ENCODE measurements at regions not wholly inside any gene's neighbourhood (a gene's known extent, or its start where the extent isn't known, plus 50 kb on each side); places are given as distances from the start of the nearest gene placed in this dataset.

GRCh38 chr5:148735301-148735835 lies 81.0 kb upstream of the HTR4 start:
- no peaks in the 10 kb centered on the region for H3K36me3 Mint-ChIP-seq
- DNase-seq (ENCODE audit: low spot score) = no peak
- H3K4me1 Mint-ChIP-seq = peaks cover 18% of the 10 kb centered on the region
- no peaks in the 10 kb centered on the region; the same call in 1 of the 2 replicates for H3K27me3 Mint-ChIP-seq (ENCODE audit: low read depth)
- H3K9me3 Mint-ChIP-seq = no peaks in the 10 kb centered on the region
- ChIA-PET CTCF (interaction anchor here (1.0 to 5.4 kb wide), 4 partner anchors 222 to 379 kb away, joined by 8 to 55 read pairs (median 28); no protein-coding TSS in a partner anchor), POLR2A (no interaction called here)
- no peak overlapping the region for H3K27ac Mint-ChIP-seq
- ATAC-seq = no peak
- no peak for TF ChIP-seq CBFB (CRISPR knock-in tag; IDR thresholded peaks at IDR 0.05; ENCODE audit: low read depth)
- no peak for TF ChIP-seq GRHL2 (CRISPR knock-in tag; IDR thresholded peaks at IDR 0.05; ENCODE audit: insufficient replicate concordance, severe bottlenecking)
- TF ChIP-seq CDX4 (CRISPR knock-in tag; IDR thresholded peaks at IDR 0.05; ENCODE audit: borderline replicate concordance) = no peak
- TF ChIP-seq GABPB1 (CRISPR knock-in tag; IDR thresholded peaks at IDR 0.05) = no peak
- TF ChIP-seq, protein P1, sequence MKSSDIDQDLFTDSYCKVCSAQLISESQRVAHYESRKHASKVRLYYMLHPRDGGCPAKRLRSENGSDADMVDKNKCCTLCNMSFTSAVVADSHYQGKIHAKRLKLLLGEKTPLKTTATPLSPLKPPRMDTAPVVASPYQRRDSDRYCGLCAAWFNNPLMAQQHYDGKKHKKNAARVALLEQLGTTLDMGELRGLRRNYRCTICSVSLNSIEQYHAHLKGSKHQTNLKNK (CRISPR knock-in tag; IDR thresholded peaks at IDR 0.05) = no peak
- TF ChIP-seq, protein P2, sequence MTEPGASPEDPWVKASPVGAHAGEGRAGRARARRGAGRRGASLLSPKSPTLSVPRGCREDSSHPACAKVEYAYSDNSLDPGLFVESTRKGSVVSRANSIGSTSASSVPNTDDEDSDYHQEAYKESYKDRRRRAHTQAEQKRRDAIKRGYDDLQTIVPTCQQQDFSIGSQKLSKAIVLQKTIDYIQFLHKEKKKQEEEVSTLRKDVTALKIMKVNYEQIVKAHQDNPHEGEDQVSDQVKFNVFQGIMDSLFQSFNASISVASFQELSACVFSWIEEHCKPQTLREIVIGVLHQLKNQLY (CRISPR knock-in tag; IDR thresholded peaks at IDR 0.05) = no peak
- no peak for TF ChIP-seq ATF1 (CRISPR knock-in tag; IDR thresholded peaks at IDR 0.05)
- TF ChIP-seq SMAD3 (CRISPR knock-in tag; IDR thresholded peaks at IDR 0.05; ENCODE audit: borderline replicate concordance) = no peak
- no peak for TF ChIP-seq ZNF263 (CRISPR knock-in tag; IDR thresholded peaks at IDR 0.05; ENCODE audit: low read depth)
- no peak overlapping the region for H3K4me3 Mint-ChIP-seq

- CTCF ChIA-PET = interaction anchor here (0.6 to 5.6 kb wide), 8 partner anchors 8 to 826 kb away, joined by 3 to 66 read pairs (median 32); no protein-coding TSS in a partner anchor
- Mint-ChIP-seq H3K4me1 (peaks cover 3% of the 10 kb centered on the region), H3K4me3 (no peak overlapping the region), H3K36me3 (no peaks in the 10 kb centered on the region), H3K9me3 (no peaks in the 10 kb centered on the region), H3K27me3 (ENCODE audit: low read depth) (no peaks in the 10 kb centered on the region; the same call in 1 of the 2 replicates), H3K27ac (no peak overlapping the region)
- no peak for DNase-seq (ENCODE audit: low spot score)
- ATAC-seq = no peak
- POLR2A ChIA-PET = no interaction called here
- no peak for TF ChIP-seq OVOL2 (CRISPR knock-in tag; IDR thresholded peaks at IDR 0.05; ENCODE audit: borderline replicate concordance)
- TF ChIP-seq NR3C1 (CRISPR knock-in tag; conservative IDR thresholded peaks at IDR 0.05; ENCODE audit: low read depth) = no peak
- TF ChIP-seq ELF4 (CRISPR knock-in tag; IDR thresholded peaks at IDR 0.05; ENCODE audit: low read depth) = no peak
- no peak for TF ChIP-seq ESRRA (CRISPR knock-in tag; IDR thresholded peaks at IDR 0.05; ENCODE audit: borderline replicate concordance)
- TF ChIP-seq, protein P3, sequence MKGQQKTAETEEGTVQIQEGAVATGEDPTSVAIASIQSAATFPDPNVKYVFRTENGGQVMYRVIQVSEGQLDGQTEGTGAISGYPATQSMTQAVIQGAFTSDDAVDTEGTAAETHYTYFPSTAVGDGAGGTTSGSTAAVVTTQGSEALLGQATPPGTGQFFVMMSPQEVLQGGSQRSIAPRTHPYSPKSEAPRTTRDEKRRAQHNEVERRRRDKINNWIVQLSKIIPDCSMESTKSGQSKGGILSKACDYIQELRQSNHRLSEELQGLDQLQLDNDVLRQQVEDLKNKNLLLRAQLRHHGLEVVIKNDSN (CRISPR knock-in tag; IDR thresholded peaks at IDR 0.05) = no peak
- TF ChIP-seq GABPB1 (CRISPR knock-in tag; IDR thresholded peaks at IDR 0.05) = no peak
- no peak for TF ChIP-seq KAT7 (CRISPR knock-in tag; IDR thresholded peaks at IDR 0.05; ENCODE audit: borderline replicate concordance)
- no peak for TF ChIP-seq JUN (CRISPR knock-in tag; IDR thresholded peaks at IDR 0.05)
- TF ChIP-seq IRF1 (CRISPR knock-in tag; IDR thresholded peaks at IDR 0.05) = no peak
- no peak for TF ChIP-seq ATF6 (CRISPR knock-in tag; IDR thresholded peaks at IDR 0.05)
- no peak for TF ChIP-seq ETV6 (CRISPR knock-in tag; IDR thresholded peaks at IDR 0.05)
- TF ChIP-seq ZSCAN18 (CRISPR knock-in tag; IDR thresholded peaks at IDR 0.05) = no peak
- no peak for TF ChIP-seq FOXJ3 (CRISPR knock-in tag; IDR thresholded peaks at IDR 0.05; ENCODE audit: borderline replicate concordance)
- TF ChIP-seq ZNF232 (CRISPR knock-in tag; IDR thresholded peaks at IDR 0.05) = no peak
- TF ChIP-seq ATF3 (CRISPR knock-in tag; conservative IDR thresholded peaks at IDR 0.05) = no peak
- no peak for TF ChIP-seq ZBTB21 (CRISPR knock-in tag; IDR thresholded peaks at IDR 0.05; ENCODE audit: borderline replicate concordance)
- no peak for TF ChIP-seq ZNF121 (CRISPR knock-in tag; IDR thresholded peaks at IDR 0.05)
Measured at GRCh38 chr5:148739023-148739422, 84.7 kb upstream of the HTR4 start.

Measured in WTC11 (cell line).